ENCODE measurements at regions not wholly inside any gene's neighbourhood (a gene's known extent, or its start where the extent isn't known, plus 50 kb on each side); places are given as distances from the start of the nearest gene placed in this dataset.
"Not testable (repeated sequence)": the region's sequence is repeated elsewhere in the genome, so short reads cannot be mapped to it uniquely, and the experiment has no call there.

DNA sequence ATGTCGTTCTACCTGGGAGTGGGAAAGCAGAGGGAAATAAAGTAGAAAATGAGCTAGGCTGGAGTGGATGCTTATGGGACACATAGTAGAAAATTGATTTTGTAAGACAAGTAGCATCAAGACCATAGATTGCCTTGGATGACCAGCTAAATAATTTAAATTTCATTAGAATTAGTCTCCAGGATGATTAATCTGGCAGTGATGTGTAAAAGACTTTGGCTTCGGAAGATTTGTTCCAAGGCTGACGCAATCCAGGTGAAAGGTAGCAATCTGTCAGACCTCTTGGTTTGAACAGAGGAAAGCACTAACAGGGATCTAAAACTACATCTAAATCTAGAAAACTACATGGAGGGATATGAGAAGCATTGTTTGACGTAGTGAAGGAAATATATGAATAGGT is 236.5 kb downstream of the ARL4A start:
- WGBS, result 61% methylated on average over 4 of the region's 4 CpGs

GRCh38 chr7:12926206-12926605 is 238.8 kb downstream of the ARL4A start:
- no peaks in the 10 kb centered on the region for H3K27me3 ChIP-seq
- no peak for DNase-seq (ENCODE audit: low spot score in 2 of 2)

More for the DNA sequence above, 236.5 kb downstream of the ARL4A start:
- H3K9me3 ChIP-seq, result no peaks in the 10 kb centered on the region
- no peaks in the 10 kb centered on the region for H3K27me3 ChIP-seq
- no peak for DNase-seq (ENCODE audit: low spot score in 2 of 2)
- H3K36me3 ChIP-seq, result no peaks in the 10 kb centered on the region
- H3K27ac ChIP-seq, result no peak overlapping the region
- H3K4me3 ChIP-seq, result no peak overlapping the region
- H3K4me1 ChIP-seq, result peaks cover 9% of the 10 kb centered on the region
- no peak for TF ChIP-seq POLR2A (IDR thresholded peaks at IDR 0.05)
- TF ChIP-seq, protein P1, sequence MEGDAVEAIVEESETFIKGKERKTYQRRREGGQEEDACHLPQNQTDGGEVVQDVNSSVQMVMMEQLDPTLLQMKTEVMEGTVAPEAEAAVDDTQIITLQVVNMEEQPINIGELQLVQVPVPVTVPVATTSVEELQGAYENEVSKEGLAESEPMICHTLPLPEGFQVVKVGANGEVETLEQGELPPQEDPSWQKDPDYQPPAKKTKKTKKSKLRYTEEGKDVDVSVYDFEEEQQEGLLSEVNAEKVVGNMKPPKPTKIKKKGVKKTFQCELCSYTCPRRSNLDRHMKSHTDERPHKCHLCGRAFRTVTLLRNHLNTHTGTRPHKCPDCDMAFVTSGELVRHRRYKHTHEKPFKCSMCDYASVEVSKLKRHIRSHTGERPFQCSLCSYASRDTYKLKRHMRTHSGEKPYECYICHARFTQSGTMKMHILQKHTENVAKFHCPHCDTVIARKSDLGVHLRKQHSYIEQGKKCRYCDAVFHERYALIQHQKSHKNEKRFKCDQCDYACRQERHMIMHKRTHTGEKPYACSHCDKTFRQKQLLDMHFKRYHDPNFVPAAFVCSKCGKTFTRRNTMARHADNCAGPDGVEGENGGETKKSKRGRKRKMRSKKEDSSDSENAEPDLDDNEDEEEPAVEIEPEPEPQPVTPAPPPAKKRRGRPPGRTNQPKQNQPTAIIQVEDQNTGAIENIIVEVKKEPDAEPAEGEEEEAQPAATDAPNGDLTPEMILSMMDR (IDR thresholded peaks at IDR 0.05), result no peak
- no peak for TF ChIP-seq POLR2AphosphoS5 (IDR thresholded peaks at IDR 0.05)
- TF ChIP-seq EP300 (IDR thresholded peaks at IDR 0.05), result no peak

GRCh38 chr7:12927635-12928434 is 240.4 kb downstream of the ARL4A start:
- Histone ChIP-seq H3K4me3 (no peak overlapping the region), H3K36me3 (no peaks in the 10 kb centered on the region), H3K27me3 (no peaks in the 10 kb centered on the region), H3K9me3 (no peaks in the 10 kb centered on the region), H3K27ac (no peak overlapping the region), H3K4me1 (peaks cover 9% of the 10 kb centered on the region)
- 71% methylated on average over 4 of the region's 4 CpGs for WGBS
- no peak for DNase-seq (ENCODE audit: low spot score in 2 of 2)
- TF ChIP-seq EP300 (IDR thresholded peaks at IDR 0.05) (no peak), POLR2A (IDR thresholded peaks at IDR 0.05) (no peak), POLR2AphosphoS5 (IDR thresholded peaks at IDR 0.05) (no peak)
- TF ChIP-seq, protein P1 (IDR thresholded peaks at IDR 0.05), result no peak

More at GRCh38 chr7:12926206-12926605, 238.8 kb downstream of the ARL4A start:
- H3K4me3 ChIP-seq, result no peak overlapping the region
- TF ChIP-seq EP300 (IDR thresholded peaks at IDR 0.05) (no peak), POLR2AphosphoS5 (IDR thresholded peaks at IDR 0.05) (no peak), POLR2A (IDR thresholded peaks at IDR 0.05) (no peak)
- TF ChIP-seq, protein P1 (IDR thresholded peaks at IDR 0.05), result no peak
- no peaks in the 10 kb centered on the region for H3K9me3 ChIP-seq
- no peaks in the 10 kb centered on the region for H3K36me3 ChIP-seq
- H3K27ac ChIP-seq, result no peak overlapping the region
- peaks cover 9% of the 10 kb centered on the region for H3K4me1 ChIP-seq

GRCh38 chr7:12929476-12930140 is 242.2 kb downstream of the ARL4A start:
- 86% methylated on average over 1 of the region's 1 CpG for WGBS
- TF ChIP-seq POLR2AphosphoS5 (IDR thresholded peaks at IDR 0.05) (no peak), EP300 (IDR thresholded peaks at IDR 0.05) (no peak), POLR2A (IDR thresholded peaks at IDR 0.05) (no peak)
- TF ChIP-seq, protein P1 (IDR thresholded peaks at IDR 0.05), result no peak
- no peak for DNase-seq (ENCODE audit: low spot score in 2 of 2)
- Histone ChIP-seq H3K27ac (no peak overlapping the region), H3K27me3 (no peaks in the 10 kb centered on the region), H3K9me3 (no peaks in the 10 kb centered on the region), H3K36me3 (no peaks in the 10 kb centered on the region), H3K4me1 (peaks cover 2% of the 10 kb centered on the region), H3K4me3 (no peak overlapping the region)

DNA sequence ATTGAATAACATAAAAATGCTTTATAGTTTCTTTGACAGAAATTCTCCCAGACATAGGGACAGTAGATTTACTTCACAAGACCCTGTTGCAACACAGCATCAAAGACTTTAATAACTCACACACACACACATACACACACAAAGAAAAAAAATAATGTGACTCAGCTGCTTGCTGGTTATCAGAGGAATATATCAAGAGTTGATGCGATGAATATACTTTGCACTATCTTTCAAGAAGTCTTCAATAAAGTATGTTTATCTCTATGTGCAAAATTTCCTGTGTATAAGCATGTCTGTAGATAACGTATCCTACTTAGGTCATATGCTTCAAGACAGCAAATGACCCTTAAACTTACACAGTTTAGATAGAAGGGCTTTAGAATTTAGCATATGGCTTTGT is 243.1 kb downstream of the ARL4A start:
- TF ChIP-seq POLR2A (IDR thresholded peaks at IDR 0.05) (no peak), POLR2AphosphoS5 (IDR thresholded peaks at IDR 0.05) (no peak), EP300 (IDR thresholded peaks at IDR 0.05) (no peak)
- TF ChIP-seq, protein P1 (IDR thresholded peaks at IDR 0.05), result no peak
- no peak for DNase-seq (ENCODE audit: low spot score in 2 of 2)
- Histone ChIP-seq H3K9me3 (no peaks in the 10 kb centered on the region), H3K36me3 (no peaks in the 10 kb centered on the region), H3K4me1 (no peaks in the 10 kb centered on the region), H3K27ac (no peak overlapping the region), H3K27me3 (no peaks in the 10 kb centered on the region), H3K4me3 (no peak overlapping the region)
- 54% methylated on average over 2 of the region's 2 CpGs for WGBS

DNA sequence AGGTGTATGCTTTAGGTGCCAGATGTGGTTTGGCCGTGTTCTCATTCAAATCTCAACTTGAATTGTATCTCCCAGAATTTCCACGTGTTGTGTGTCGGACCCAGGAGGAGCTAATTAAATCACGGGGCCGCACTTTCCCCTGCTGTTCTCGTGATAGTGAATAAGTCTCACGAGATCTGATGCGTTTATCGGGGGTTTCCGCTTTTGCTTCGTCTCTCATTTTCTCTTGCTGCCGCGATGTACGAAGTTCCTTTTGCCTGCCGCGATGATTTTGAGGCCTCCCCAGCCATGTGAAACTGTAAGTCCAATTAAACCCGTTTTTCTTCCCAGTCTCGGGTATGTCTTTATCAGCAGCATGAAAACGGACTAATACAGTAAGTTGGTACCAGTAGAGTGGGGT is 244.0 kb downstream of the ARL4A start:
- H3K36me3 ChIP-seq; H3K27ac ChIP-seq; DNase-seq (ENCODE audit: low spot score in 2 of 2); H3K27me3 ChIP-seq; H3K9me3 ChIP-seq; H3K4me1 ChIP-seq; H3K4me3 ChIP-seq: not testable (repeated sequence)
- WGBS, result 87% methylated on average over 19 of the region's 19 CpGs

All from suprapubic skin (tissue), 4 donors.